ENCODE measurements at regions not wholly inside any gene's neighbourhood (a gene's known extent, or its start where the extent isn't known, plus 50 kb on each side); places are given as distances from the start of the nearest gene placed in this dataset.
A peak's percentile ranks its signal among the peaks of the same experiment; 100 is the strongest.
"Not testable (repeated sequence)": the region's sequence is repeated elsewhere in the genome, so short reads cannot be mapped to it uniquely, and the experiment has no call there.

- no peak for DNase-seq (ENCODE audit: low read depth)
These were observed 151.6 kb downstream of the SLITRK1 start for GRCh38 chr13:83730674-83731073.

- DNase-seq (ENCODE audit: low read depth), result no peak
These were observed 159.8 kb downstream of the SLITRK1 start for GRCh38 chr13:83722443-83722842.

GRCh38 chr13:83716121-83716520 lies 166.2 kb downstream of the SLITRK1 start:
- DNase-seq (ENCODE audit: low read depth), result no peak

- DNase-seq (ENCODE audit: low read depth), result no peak
These were observed 168.0 kb downstream of the SLITRK1 start for GRCh38 chr13:83714236-83714635.

- no peak for DNase-seq (ENCODE audit: low read depth)
These were observed 172.2 kb downstream of the SLITRK1 start for GRCh38 chr13:83710133-83710515.

- DNase-seq (ENCODE audit: low read depth), result no peak
These were observed 172.7 kb downstream of the SLITRK1 start for GRCh38 chr13:83709426-83710132.

- no peak for DNase-seq (ENCODE audit: low read depth)
These were observed 180.3 kb downstream of the SLITRK1 start for GRCh38 chr13:83702021-83702420.

- DNase-seq (ENCODE audit: low read depth), result no peak
These were observed 189.5 kb downstream of the SLITRK1 start for GRCh38 chr13:83692800-83693199.

- peak; percentile 17 for DNase-seq (ENCODE audit: low read depth)
These were observed 190.3 kb downstream of the SLITRK1 start for GRCh38 chr13:83691966-83692365.

GRCh38 chr13:83681547-83681946 lies 200.7 kb downstream of the SLITRK1 start:
- no peak for DNase-seq (ENCODE audit: low read depth)

GRCh38 chr13:83677985-83678384 lies 204.3 kb downstream of the SLITRK1 start:
- DNase-seq (ENCODE audit: low read depth), result no peak

- DNase-seq (ENCODE audit: low read depth), result no peak
These were observed 209.7 kb downstream of the SLITRK1 start for GRCh38 chr13:83672612-83673011.

- no peak for DNase-seq (ENCODE audit: low read depth)
These were observed 214.7 kb downstream of the SLITRK1 start for GRCh38 chr13:83667606-83668005.

GRCh38 chr13:83666141-83666540 lies 216.1 kb downstream of the SLITRK1 start:
- peak; percentile 30 for DNase-seq (ENCODE audit: low read depth)

GRCh38 chr13:83657281-83657680 lies 225.0 kb downstream of the SLITRK1 start:
- no peak for DNase-seq (ENCODE audit: low read depth)

GRCh38 chr13:83642617-83643016 lies 239.7 kb downstream of the SLITRK1 start:
- not testable (repeated sequence) for DNase-seq (ENCODE audit: low read depth)

- no peak for DNase-seq (ENCODE audit: low read depth)
These were observed 247.7 kb downstream of the SLITRK1 start for GRCh38 chr13:83634601-83635000.

GRCh38 chr13:83633746-83634145 lies 248.5 kb downstream of the SLITRK1 start:
- DNase-seq (ENCODE audit: low read depth), result no peak

- DNase-seq (ENCODE audit: low read depth), result no peak
These were observed 259.9 kb downstream of the SLITRK1 start for GRCh38 chr13:83622422-83622784.

- DNase-seq (ENCODE audit: low read depth), result no peak
These were observed 260.4 kb downstream of the SLITRK1 start for GRCh38 chr13:83621765-83622421.

- peak; percentile 57 for DNase-seq (ENCODE audit: low read depth)
These were observed 261.6 kb downstream of the SLITRK1 start for GRCh38 chr13:83620530-83621220.

GRCh38 chr13:83618966-83619365 lies 263.3 kb downstream of the SLITRK1 start:
- no peak for DNase-seq (ENCODE audit: low read depth)

GRCh38 chr13:83613524-83613923 lies 268.8 kb downstream of the SLITRK1 start:
- no peak for DNase-seq (ENCODE audit: low read depth)

All from fibroblast of gingiva (primary cell).